Neural crest cell (in vitro differentiated cells): ENCODE measurements at regions not wholly inside any gene's neighbourhood (a gene's known extent, or its start where the extent isn't known, plus 50 kb on each side); places are given as distances from the start of the nearest gene placed in this dataset.
"Not testable (repeated sequence)": the region's sequence is repeated elsewhere in the genome, so short reads cannot be mapped to it uniquely, and the experiment has no call there.

Experiments used
- DNase-seq: peaks from one replicate; pipeline ENCODE4 v3.0.0; 2021; ENCODE audit warnings: low read depth, mixed read lengths, low spot score
- H3K27ac Mint-ChIP-seq: one replicate; pipeline ENCODE4 v1.8.0; 2021; ENCODE audit warnings: mild to moderate bottlenecking, mixed read lengths; ENCODE audit not compliant: unreplicated experiment
- H3K27me3 Mint-ChIP-seq: 2 replicates; pipeline ENCODE4 v1.8.0; 2021; ENCODE audit warnings: low read depth, mild to moderate bottlenecking, mixed read lengths
- H3K36me3 Mint-ChIP-seq: 2 replicates; pipeline ENCODE4 v1.8.0; 2021; ENCODE audit warnings: low read depth, mild to moderate bottlenecking, mixed read lengths
- H3K4me1 Mint-ChIP-seq: 2 replicates; pipeline ENCODE4 v1.8.0; 2021; ENCODE audit warnings: mixed read lengths
- H3K4me3 Mint-ChIP-seq: one replicate; pipeline ENCODE4 v1.8.0; 2021; ENCODE audit warnings: mild to moderate bottlenecking, mixed read lengths
- H3K9me3 Mint-ChIP-seq: 2 replicates; pipeline ENCODE4 v1.8.0; 2021; ENCODE audit warnings: mixed read lengths
- TF ChIP-seq, protein P1 (sequence below): fragments of 200-600 bp; sonication (generic); conservative IDR thresholded peaks from 2 replicates; pipeline ENCODE4 v1.5.0; 2021; ENCODE audit warnings: antibody characterized with exemption, mild to moderate bottlenecking

DNA sequence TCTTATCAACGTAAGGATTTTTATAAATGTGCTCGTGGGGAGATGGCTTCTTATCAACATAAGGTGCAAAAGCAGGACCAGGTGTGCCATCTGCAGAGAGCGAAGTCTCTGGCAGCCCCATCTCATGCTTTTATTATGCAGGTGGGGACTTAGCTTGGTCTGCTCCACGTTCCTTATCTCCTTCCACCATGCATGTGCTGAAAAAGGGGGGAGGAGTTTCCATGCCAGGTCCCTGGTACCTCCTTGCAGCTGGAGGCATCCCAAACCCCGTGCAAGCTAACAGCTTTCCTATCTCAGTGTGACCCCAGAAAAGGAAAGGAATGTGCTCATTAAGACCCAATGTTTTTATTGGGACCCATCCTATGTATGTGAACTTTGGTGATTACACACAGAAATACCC, 608.5 kb downstream of the TMEM121 start:
- H3K36me3 Mint-ChIP-seq: no peaks in the 10 kb centered on the region
- no peak overlapping the region for H3K27ac Mint-ChIP-seq
- H3K4me3 Mint-ChIP-seq: no peak overlapping the region
- peaks cover 10% of the 10 kb centered on the region for H3K9me3 Mint-ChIP-seq
- no peaks in the 10 kb centered on the region for H3K27me3 Mint-ChIP-seq
- no peaks in the 10 kb centered on the region for H3K4me1 Mint-ChIP-seq
- no peak for DNase-seq
- TF ChIP-seq, protein P1, sequence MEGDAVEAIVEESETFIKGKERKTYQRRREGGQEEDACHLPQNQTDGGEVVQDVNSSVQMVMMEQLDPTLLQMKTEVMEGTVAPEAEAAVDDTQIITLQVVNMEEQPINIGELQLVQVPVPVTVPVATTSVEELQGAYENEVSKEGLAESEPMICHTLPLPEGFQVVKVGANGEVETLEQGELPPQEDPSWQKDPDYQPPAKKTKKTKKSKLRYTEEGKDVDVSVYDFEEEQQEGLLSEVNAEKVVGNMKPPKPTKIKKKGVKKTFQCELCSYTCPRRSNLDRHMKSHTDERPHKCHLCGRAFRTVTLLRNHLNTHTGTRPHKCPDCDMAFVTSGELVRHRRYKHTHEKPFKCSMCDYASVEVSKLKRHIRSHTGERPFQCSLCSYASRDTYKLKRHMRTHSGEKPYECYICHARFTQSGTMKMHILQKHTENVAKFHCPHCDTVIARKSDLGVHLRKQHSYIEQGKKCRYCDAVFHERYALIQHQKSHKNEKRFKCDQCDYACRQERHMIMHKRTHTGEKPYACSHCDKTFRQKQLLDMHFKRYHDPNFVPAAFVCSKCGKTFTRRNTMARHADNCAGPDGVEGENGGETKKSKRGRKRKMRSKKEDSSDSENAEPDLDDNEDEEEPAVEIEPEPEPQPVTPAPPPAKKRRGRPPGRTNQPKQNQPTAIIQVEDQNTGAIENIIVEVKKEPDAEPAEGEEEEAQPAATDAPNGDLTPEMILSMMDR: no peak

DNA sequence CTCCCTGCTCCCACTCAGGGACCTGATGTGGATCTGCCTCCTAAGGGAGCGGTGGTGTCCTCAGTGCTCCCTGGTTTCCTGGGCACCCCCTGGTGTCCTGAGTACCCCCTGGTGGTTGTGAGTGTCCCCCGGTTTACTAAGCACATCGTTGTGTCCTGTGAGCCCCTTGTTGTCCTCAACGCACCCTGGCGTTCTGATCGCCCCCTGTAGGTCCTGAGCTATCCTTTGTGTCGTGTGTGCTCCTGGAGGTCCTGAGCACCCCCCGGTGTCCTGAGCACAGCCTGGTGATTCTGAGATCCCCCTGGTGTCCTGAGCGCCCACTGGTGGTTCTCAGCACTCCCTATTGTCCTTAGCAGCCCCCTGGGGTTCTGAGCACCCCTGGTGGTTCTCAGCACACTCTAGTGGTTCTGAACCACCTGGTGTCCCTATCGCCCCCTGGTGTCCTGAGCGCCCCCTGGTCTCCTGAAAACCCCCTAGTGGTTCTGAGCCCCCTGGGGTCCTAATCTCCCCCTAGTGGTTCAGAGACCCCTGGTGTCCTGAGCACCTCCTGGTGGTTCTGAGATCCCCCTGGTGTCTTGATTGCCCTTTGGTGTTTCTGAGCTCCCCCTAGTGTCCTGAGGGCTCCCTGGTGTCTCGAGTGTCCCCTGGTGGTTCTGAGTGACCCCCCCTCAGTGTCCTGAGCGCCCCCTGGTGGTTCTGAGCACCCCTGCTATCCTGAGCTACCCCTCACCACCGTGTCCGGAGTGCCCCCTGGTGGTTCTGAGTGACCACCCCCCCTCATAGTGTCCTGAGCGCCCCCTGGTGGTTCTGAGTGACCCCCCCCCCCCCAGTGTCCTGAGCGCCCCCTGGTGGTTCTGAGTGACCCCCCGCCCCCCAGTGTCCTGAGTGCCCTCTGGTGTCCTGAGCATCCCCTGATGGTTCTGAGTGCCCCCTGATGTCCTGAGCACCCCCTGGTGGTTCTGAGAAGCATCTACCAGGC, 615.1 kb downstream of the TMEM121 start:
- Mint-ChIP-seq H3K9me3 (peaks cover 5% of the 10 kb centered on the region), H3K27ac (no peak overlapping the region), H3K36me3 (peaks cover 7% of the 10 kb centered on the region), H3K27me3 (no peaks in the 10 kb centered on the region), H3K4me3 (no peak overlapping the region), H3K4me1 (no peaks in the 10 kb centered on the region)
- TF ChIP-seq, protein P1: no peak
- DNase-seq: no peak

DNA sequence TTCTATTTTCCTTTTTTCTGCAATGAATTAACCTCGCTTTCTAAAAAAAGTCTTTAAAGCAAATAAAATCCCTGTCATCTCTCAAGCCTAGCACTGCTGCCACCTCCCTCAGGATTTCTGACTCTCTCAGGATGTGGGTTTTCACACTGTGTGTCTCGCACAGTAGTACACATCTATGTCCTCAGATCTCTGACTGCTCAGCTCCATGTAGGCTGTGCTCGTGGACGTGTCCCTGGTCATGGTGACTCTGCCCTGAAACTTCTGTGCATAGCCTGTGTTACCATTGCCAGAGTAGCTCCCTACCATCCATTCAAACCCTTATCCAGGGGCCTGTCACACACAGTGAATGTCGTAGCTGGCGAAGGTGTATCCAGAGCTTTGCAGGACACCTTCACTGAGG, 619.3 kb downstream of the TMEM121 start:
- not testable (repeated sequence) for H3K4me3 Mint-ChIP-seq, DNase-seq, H3K27ac Mint-ChIP-seq, H3K9me3 Mint-ChIP-seq, H3K36me3 Mint-ChIP-seq, H3K4me1 Mint-ChIP-seq, H3K27me3 Mint-ChIP-seq

DNA sequence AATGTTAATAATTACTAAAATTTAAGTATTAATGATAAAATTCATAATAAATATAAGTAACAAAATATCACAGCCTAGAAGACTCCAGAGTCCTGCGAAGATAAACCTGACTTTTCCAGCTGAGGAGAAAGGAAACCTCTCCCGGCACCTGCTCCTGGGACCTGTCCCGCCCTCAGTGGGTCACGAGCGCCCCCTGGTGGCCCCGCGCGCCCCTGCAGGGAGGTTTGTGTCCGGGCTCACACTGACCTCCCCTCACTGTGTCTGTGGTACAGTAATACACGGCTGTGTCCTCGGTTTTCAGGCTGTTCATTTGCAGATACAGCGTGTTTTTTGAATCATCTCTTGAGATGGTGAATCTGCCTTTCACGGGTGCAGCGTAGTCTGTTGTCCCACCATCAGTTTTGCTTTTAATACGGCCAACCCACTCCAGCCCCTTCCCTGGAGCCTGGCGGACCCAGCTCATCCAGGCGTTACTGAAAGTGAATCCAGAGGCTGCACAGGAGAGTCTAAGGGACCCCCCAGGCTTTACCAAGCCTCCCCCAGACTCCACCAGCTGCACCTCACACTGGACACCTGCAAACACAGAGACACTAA, 627.1 kb downstream of the TMEM121 start:
- TF ChIP-seq, protein P1: peak; percentile 47
- H3K4me3 Mint-ChIP-seq, H3K36me3 Mint-ChIP-seq, H3K27me3 Mint-ChIP-seq, H3K9me3 Mint-ChIP-seq, H3K4me1 Mint-ChIP-seq, H3K27ac Mint-ChIP-seq: not testable (repeated sequence)
- DNase-seq: peak; percentile 32

DNA sequence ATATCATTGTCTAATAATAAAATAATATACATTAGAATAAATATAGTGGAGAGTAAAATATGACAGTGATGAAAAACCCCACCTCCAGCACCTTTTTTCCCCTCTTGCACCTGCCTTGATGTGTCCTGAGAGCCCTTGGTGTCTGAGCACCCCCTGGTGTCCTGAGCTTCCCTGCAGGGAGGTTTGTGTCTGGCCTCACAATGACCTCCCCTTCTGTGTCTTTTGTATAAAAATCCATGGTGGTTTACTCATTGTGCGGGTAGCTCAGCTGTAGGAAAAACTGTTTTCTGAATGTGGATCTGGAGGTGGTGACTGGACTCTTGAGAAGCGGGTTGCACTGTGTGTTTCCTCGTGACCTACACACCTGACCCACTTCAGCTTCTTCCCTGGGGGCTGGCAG, 636.9 kb downstream of the TMEM121 start:
- Mint-ChIP-seq H3K36me3 (peaks cover 20% of the 10 kb centered on the region), H3K27me3 (no peaks in the 10 kb centered on the region), H3K4me3 (no peak overlapping the region), H3K9me3 (peaks cover 27% of the 10 kb centered on the region), H3K27ac (no peak overlapping the region), H3K4me1 (no peaks in the 10 kb centered on the region)
- TF ChIP-seq, protein P1: no peak
- DNase-seq: no peak

DNA sequence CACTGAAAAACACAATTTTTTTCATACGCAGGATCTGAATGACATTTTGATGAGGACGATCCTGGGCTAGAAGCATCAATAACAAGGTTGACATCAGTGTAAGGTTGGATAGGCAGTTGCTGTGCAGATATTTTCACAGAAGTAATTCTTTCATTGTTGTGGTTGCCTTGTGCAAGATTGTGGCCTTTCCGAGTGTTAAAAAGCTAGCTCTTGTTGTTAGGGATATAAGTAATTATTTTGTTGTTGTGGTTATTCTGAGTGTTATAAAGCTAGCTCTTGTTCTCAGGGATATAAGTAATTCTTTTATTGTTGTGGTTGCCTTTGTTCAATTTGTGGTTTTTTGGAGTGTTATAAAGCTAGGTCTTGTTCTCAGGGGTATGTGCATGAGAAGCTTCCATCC, 637.4 kb downstream of the TMEM121 start:
- Mint-ChIP-seq H3K9me3 (peaks cover 27% of the 10 kb centered on the region), H3K36me3 (peaks cover 20% of the 10 kb centered on the region)
- not testable (repeated sequence) for H3K27ac Mint-ChIP-seq, H3K4me1 Mint-ChIP-seq, H3K4me3 Mint-ChIP-seq, H3K27me3 Mint-ChIP-seq, DNase-seq
